SK-N-SH (cell line): ENCODE measurements at regions not wholly inside any gene's neighbourhood (a gene's known extent, or its start where the extent isn't known, plus 50 kb on each side); places are given as distances from the start of the nearest gene placed in this dataset.

Experiments
- CTCF ChIA-PET: fragments of 300-600, 350-600 bp; formaldehyde crosslinking; extraction: SDS; loops from one replicate; lab custom pipeline; 2021; lab: Yijun Ruan, JAX
- POLR2A ChIA-PET: fragments of 350-600 bp; sonication (Branson Sonifier 250); formaldehyde crosslinking; extraction: SDS; loops from one replicate; lab custom pipeline; 2020; ENCODE audit warnings: antibody characterized with exemption, inconsistent platforms; lab: Yijun Ruan, JAX
- DNase-seq: peaks from one replicate; pipeline ENCODE4 v3.0.0; 2012
- H2AFZ ChIP-seq: fragments of 200-600 bp; sonication (generic); 2 replicates; pipeline ENCODE4 v1.8.1; 2016; ENCODE audit warnings: antibody characterized with exemption, mild to moderate bottlenecking, low read depth
- H3F3A ChIP-seq: fragments of 200-600 bp; sonication (generic); replicated peaks from 2 replicates; pipeline ENCODE3; 2016; ENCODE audit warnings: antibody characterized with exemption, mild to moderate bottlenecking; ENCODE audit not compliant: insufficient read depth
- H3K27ac ChIP-seq, 2 experiments: fragments of 200-500 bp in 1 of 2; fragments of 200-600 bp in 1 of 2; sonication (Bioruptor generic) in 1 of 2; sonication (generic), shearing (Covaris generic) in 1 of 2; 2 replicates each; pipeline versions ENCODE4 v1.5.1 to v1.6.1; 2014 to 2016; ENCODE audit warnings: low read depth in 2 of 2, inconsistent platforms in 1 of 2, low read length in 1 of 2, mild to moderate bottlenecking in 1 of 2, mixed read lengths in 1 of 2
- H3K27me3 ChIP-seq: fragments of 200-600 bp; sonication (generic), shearing (Covaris generic); 2 replicates; pipeline ENCODE4 v1.6.1; 2016; ENCODE audit warnings: mixed run types; ENCODE audit not compliant: insufficient read depth
- H3K36me3 ChIP-seq, 2 experiments: fragments of 200-500 bp in 1 of 2; fragments of 200-600 bp in 1 of 2; sonication (Bioruptor generic) in 1 of 2; sonication (generic) in 1 of 2; replicated peaks in 1 of 2; 2 replicates each; pipeline versions ENCODE3 to v1.5.1; 2014 to 2016; ENCODE audit warnings: low read length in 1 of 2, mild to moderate bottlenecking in 1 of 2; ENCODE audit not compliant: insufficient read depth in 2 of 2, control insufficient read depth in 1 of 2
- H3K4me1 ChIP-seq, 2 experiments: fragments of 200-500 bp in 1 of 2; fragments of 200-600 bp in 1 of 2; sonication (Bioruptor generic) in 1 of 2; sonication (generic), shearing (Covaris generic) in 1 of 2; 2 replicates each; pipeline versions ENCODE4 v1.5.1 to v1.6.1; 2014 to 2016; ENCODE audit warnings: low read depth in 1 of 2, low read length in 1 of 2, mixed run types in 1 of 2; ENCODE audit not compliant: insufficient read depth in 2 of 2, control insufficient read depth in 1 of 2
- H3K4me2 ChIP-seq: fragments of 200-600 bp; sonication (generic), shearing (Covaris generic); 2 replicates; pipeline ENCODE4 v1.6.1; 2017; ENCODE audit warnings: mixed run types
- H3K4me3 ChIP-seq, 2 experiments: fragments of 200-500 bp in 1 of 2; fragments of 200-600 bp in 1 of 2; sonication (Bioruptor generic) in 1 of 2; sonication (generic), shearing (Covaris generic) in 1 of 2; 2 replicates each; pipeline versions ENCODE4 v1.5.1 to v1.8.1; 2014 to 2016; ENCODE audit warnings: low read depth in 2 of 2, inconsistent platforms in 1 of 2, low read length in 1 of 2, mild to moderate bottlenecking in 1 of 2, mixed read lengths in 1 of 2, moderate library complexity in 1 of 2
- H3K79me2 ChIP-seq: fragments of 200-600 bp; sonication (generic); 2 replicates; pipeline ENCODE4 v1.8.1; 2017; ENCODE audit warnings: mild to moderate bottlenecking; ENCODE audit not compliant: insufficient read depth
- H3K9ac ChIP-seq: fragments of 200-600 bp; sonication (generic); 2 replicates; pipeline ENCODE4 v1.6.1; 2017; ENCODE audit warnings: mixed run types
- H3K9me2 ChIP-seq: fragments of 200-600 bp; sonication (generic); 2 replicates; pipeline ENCODE4 v1.6.1; 2017; ENCODE audit warnings: mixed run types
- H3K9me3 ChIP-seq: fragments of 200-600 bp; sonication (generic); 2 replicates; pipeline ENCODE4 v1.6.1; 2017; ENCODE audit warnings: mixed run types, mild to moderate bottlenecking, moderate library complexity
- H4K20me1 ChIP-seq: fragments of 200-600 bp; sonication (generic); 2 replicates; pipeline ENCODE4 v1.6.1; 2017; ENCODE audit warnings: mild to moderate bottlenecking, mixed run types; ENCODE audit not compliant: insufficient read depth
- CTCF ChIP-seq: fragments of 200-600 bp; sonication (generic); IDR thresholded peaks from 2 replicates; pipeline ENCODE4 v1.6.1; 2017; ENCODE audit warnings: antibody characterized with exemption, mild to moderate bottlenecking, moderate library complexity
- ELF1 ChIP-seq: IDR thresholded peaks from 2 replicates; pipeline ENCODE4 v1.4.0; 2012
- EZH2phosphoT487 ChIP-seq: fragments of 200-600 bp; sonication (generic); IDR thresholded peaks from 2 replicates; pipeline ENCODE4 v1.6.1; 2017; ENCODE audit warnings: low read depth, mixed run types, mild to moderate bottlenecking, antibody characterized with exemption, moderate library complexity, borderline replicate concordance
- GABPA ChIP-seq: IDR thresholded peaks from 2 replicates; pipeline ENCODE4 v1.4.0; 2012; ENCODE audit warnings: low read depth, mild to moderate bottlenecking
- GATA2 ChIP-seq: sonication (generic); formaldehyde crosslinking; IDR thresholded peaks from 2 replicates; pipeline ENCODE4 v1.5.0; 2020; ENCODE audit warnings: mild to moderate bottlenecking, missing genetic modification reagents
- IRF3 ChIP-seq: fragments of 150-350 bp; IDR thresholded peaks from 2 replicates; pipeline ENCODE4 v1.6.1; 2016; ENCODE audit warnings: mild to moderate bottlenecking, low read depth, low read length
- MXI1 ChIP-seq: IDR thresholded peaks from 2 replicates; pipeline ENCODE4 v1.6.1; 2012; ENCODE audit warnings: mild to moderate bottlenecking, low read depth, low read length, improper control_type of control experiment
- RAD21 ChIP-seq: IDR thresholded peaks from 2 replicates; pipeline ENCODE4 v1.6.1; 2012; ENCODE audit warnings: mild to moderate bottlenecking, low read length
- RCOR1 ChIP-seq: fragments of 150-350 bp; IDR thresholded peaks from 2 replicates; pipeline ENCODE4 v1.6.1; 2017; ENCODE audit warnings: antibody characterized with exemption, low read length
- REST ChIP-seq: IDR thresholded peaks from 2 replicates; pipeline ENCODE4 v1.6.1; 2012; ENCODE audit warnings: mild to moderate bottlenecking, low read depth, low read length, moderate library complexity
- RXRA ChIP-seq: IDR thresholded peaks from 2 replicates; pipeline ENCODE4 v1.4.0; 2012; ENCODE audit warnings: low read depth, mild to moderate bottlenecking, borderline replicate concordance
- SIN3A ChIP-seq: IDR thresholded peaks from 2 replicates; pipeline ENCODE4 v1.6.1; 2012; ENCODE audit warnings: low read depth, mild to moderate bottlenecking, low read length, moderate library complexity, borderline replicate concordance
- SMC3 ChIP-seq: IDR thresholded peaks from 2 replicates; pipeline ENCODE4 v1.6.1; 2012; ENCODE audit warnings: low read depth, low read length, improper control_type of control experiment
- TCF12 ChIP-seq: IDR thresholded peaks from 2 replicates; pipeline ENCODE4 v1.4.0; 2012
- USF2 ChIP-seq: fragments of 150-350 bp; IDR thresholded peaks from 2 replicates; pipeline ENCODE4 v1.6.1; 2017; ENCODE audit warnings: antibody characterized with exemption, low read length, low read depth, borderline replicate concordance
- ZBTB33 ChIP-seq: IDR thresholded peaks from 2 replicates; pipeline ENCODE4 v1.4.0; 2012; ENCODE audit warnings: low read depth, borderline replicate concordance
- WGBS: methylation state at CpG from one replicate; pipeline ENCODE4 v1.1.6; 2017; ENCODE audit warnings: low lambda C conversion rate; 5-methylcytosine and 5-hydroxymethylcytosine counted together
- TF ChIP-seq, protein P1 (sequence below): IDR thresholded peaks from 2 replicates; pipeline ENCODE4 v1.4.0; 2012; ENCODE audit warnings: low read depth

GRCh38 chr5:21058289-21058688 lies 1070.3 kb upstream of the CDH18 start (continued):
- no peak for TF ChIP-seq RCOR1
- no peak for TF ChIP-seq ELF1
- TF ChIP-seq GABPA = no peak

- Histone ChIP-seq H2AFZ (no peak overlapping the region), H3K9me3 (no peaks in the 10 kb centered on the region), H3K79me2 (no peaks in the 10 kb centered on the region), H3K36me3 (no peaks in the 10 kb centered on the region), H3K4me1 (no peaks in the 10 kb centered on the region), H4K20me1 (no peaks in the 10 kb centered on the region), H3K27ac (no peak overlapping the region), H3K9me2 (no peaks in the 10 kb centered on the region), H3K9ac (no peak overlapping the region), H3K27me3 (no peaks in the 10 kb centered on the region), H3F3A (no peaks in the 10 kb centered on the region), H3K4me2 (no peak overlapping the region), H3K4me3 (no peak overlapping the region)
- no peak for DNase-seq
- WGBS = 17% methylated on average over 1 of the region's 1 CpG
- ChIA-PET CTCF (no interaction called here), POLR2A (no interaction called here)
- no peak for TF ChIP-seq RXRA
These were observed 1063.9 kb upstream of the CDH18 start for GRCh38 chr5:21051945-21052344.

DNA sequence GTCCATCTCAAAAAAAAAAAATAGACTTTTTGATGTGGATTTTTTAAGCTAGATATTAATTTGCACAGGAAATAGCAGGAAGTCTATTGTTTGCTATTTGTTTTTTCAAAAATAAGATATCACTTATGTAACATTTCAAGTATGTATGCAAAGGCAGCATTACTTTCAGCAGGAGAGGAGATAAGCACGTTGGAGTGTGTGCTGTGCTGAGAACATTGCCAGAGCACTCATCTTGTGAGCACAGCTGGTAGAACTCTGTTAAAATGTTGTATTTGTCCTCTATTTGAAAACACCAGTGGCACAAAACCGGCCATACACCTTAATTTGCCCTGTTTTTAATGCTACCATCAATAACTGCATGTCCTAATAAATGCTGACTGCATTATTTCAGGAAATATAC lies 1061.9 kb upstream of the CDH18 start:
- no peaks in the 10 kb centered on the region for H3K79me2 ChIP-seq
- DNase-seq = no peak
- 3% methylated on average over 2 of the region's 2 CpGs for WGBS
- H3K9ac ChIP-seq = no peak overlapping the region
- H3K4me1 ChIP-seq = no peaks in the 10 kb centered on the region
- no peak overlapping the region for H3K27ac ChIP-seq
- POLR2A ChIA-PET = no interaction called here
- no peak overlapping the region for H2AFZ ChIP-seq
- H3K4me3 ChIP-seq = no peak overlapping the region
- H4K20me1 ChIP-seq = no peaks in the 10 kb centered on the region
- no peaks in the 10 kb centered on the region for H3K9me2 ChIP-seq
- no peaks in the 10 kb centered on the region for H3K9me3 ChIP-seq
- no peak overlapping the region for H3K4me2 ChIP-seq
- CTCF ChIA-PET = no interaction called here
- no peaks in the 10 kb centered on the region for H3K27me3 ChIP-seq
- no peaks in the 10 kb centered on the region for H3K36me3 ChIP-seq
- H3F3A ChIP-seq = no peaks in the 10 kb centered on the region
- no peak for TF ChIP-seq RCOR1
- TF ChIP-seq, protein P1, sequence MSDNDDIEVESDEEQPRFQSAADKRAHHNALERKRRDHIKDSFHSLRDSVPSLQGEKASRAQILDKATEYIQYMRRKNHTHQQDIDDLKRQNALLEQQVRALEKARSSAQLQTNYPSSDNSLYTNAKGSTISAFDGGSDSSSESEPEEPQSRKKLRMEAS = no peak
- no peak for TF ChIP-seq CTCF
- no peak for TF ChIP-seq GATA2
- TF ChIP-seq RAD21 = no peak
- no peak for TF ChIP-seq EZH2phosphoT487
- TF ChIP-seq IRF3 = no peak
- TF ChIP-seq SIN3A = no peak
- TF ChIP-seq ZBTB33 = no peak
- TF ChIP-seq USF2 = no peak
- TF ChIP-seq ELF1 = no peak
- no peak for TF ChIP-seq REST
- TF ChIP-seq SMC3 = no peak
- no peak for TF ChIP-seq TCF12
- no peak for TF ChIP-seq MXI1
